OCI-LY7 (cell line): ENCODE measurements at regions not wholly inside any gene's neighbourhood (a gene's known extent, or its start where the extent isn't known, plus 50 kb on each side); places are given as distances from the start of the nearest gene placed in this dataset.

Experiments used
- BruUV-seq: library from RNA; stranded (reverse); fragments of 400-500 nt; replicated peaks from 2 replicates; lab custom pipeline; 2021; lab: Mats Ljungman, UMichigan
- CTCF ChIA-PET: fragments of 300-600 bp; sonication (Branson Sonifier 250); formaldehyde crosslinking; loops from one replicate; lab custom pipeline; 2022; ENCODE audit warnings: antibody characterized with exemption; ENCODE audit not compliant: unreplicated experiment; lab: Charles Lee
- POLR2A ChIA-PET: fragments of 300-600 bp; sonication (Branson Sonifier 250); formaldehyde crosslinking; loops from one replicate; lab custom pipeline; 2022; ENCODE audit warnings: antibody characterized with exemption; lab: Charles Lee
- DNase-seq: peaks from one replicate; pipeline ENCODE4 v3.0.0-alpha.2; 2015; ENCODE audit warnings: low spot score
- H2AFZ ChIP-seq: fragments of 200-600 bp; sonication (generic), shearing (Covaris generic); 2 replicates; pipeline ENCODE4 v1.6.1; 2014; ENCODE audit warnings: mild to moderate bottlenecking, antibody characterized with exemption, low read length, moderate library complexity
- H3K27ac ChIP-seq: fragments of 200-600 bp; sonication (generic); 2 replicates; pipeline ENCODE4 v1.5.1; 2014; ENCODE audit warnings: mixed run types, low read depth, mild to moderate bottlenecking, moderate library complexity, low read length, inconsistent platforms; ENCODE audit not compliant: poor library complexity, severe bottlenecking
- H3K36me3 ChIP-seq: fragments of 200-600 bp; sonication (generic); 2 replicates; pipeline ENCODE4 v1.6.1; 2014; ENCODE audit warnings: mild to moderate bottlenecking, antibody characterized with exemption, low read length, moderate library complexity, mixed read lengths; ENCODE audit not compliant: insufficient read depth
- H3K4me1 ChIP-seq: fragments of 200-600 bp; sonication (generic); 2 replicates; pipeline ENCODE4 v1.5.1; 2014; ENCODE audit warnings: mild to moderate bottlenecking, low read length; ENCODE audit not compliant: insufficient read depth, poor library complexity, severe bottlenecking
- H3K4me2 ChIP-seq: fragments of 200-600 bp; sonication (generic); 2 replicates; pipeline ENCODE4 v1.6.1; 2014; ENCODE audit warnings: mild to moderate bottlenecking, low read length
- H3K4me3 ChIP-seq: fragments of 200-600 bp; sonication (generic); 2 replicates; pipeline ENCODE4 v1.5.1; 2014; ENCODE audit warnings: mild to moderate bottlenecking, low read depth, low read length; ENCODE audit not compliant: poor library complexity, severe bottlenecking
- H3K79me2 ChIP-seq: fragments of 200-600 bp; sonication (generic); 2 replicates; pipeline ENCODE4 v1.6.1; 2016; ENCODE audit warnings: low read depth, mild to moderate bottlenecking, low read length, moderate library complexity, mixed read lengths; ENCODE audit not compliant: insufficient read depth
- H3K9me2 ChIP-seq: fragments of 200-600 bp; sonication (generic); 2 replicates; pipeline ENCODE4 v1.6.1; 2016; ENCODE audit warnings: mild to moderate bottlenecking, low read length, mixed read lengths; ENCODE audit not compliant: insufficient read depth
- H3K9me3 ChIP-seq: fragments of 200-600 bp; sonication (generic); 2 replicates; pipeline ENCODE4 v1.6.1; 2014; ENCODE audit warnings: mild to moderate bottlenecking, mixed run types, low read length, mixed read lengths
- H4K20me1 ChIP-seq: fragments of 200-600 bp; sonication (generic); 2 replicates; pipeline ENCODE4 v1.6.1; 2014; ENCODE audit warnings: mild to moderate bottlenecking, antibody characterized with exemption, low read length, moderate library complexity, mixed read lengths; ENCODE audit not compliant: insufficient read depth
- CTCF ChIP-seq: fragments of 200-600 bp; sonication (generic); conservative IDR thresholded peaks from 2 replicates; pipeline ENCODE4 v1.5.1; 2014; ENCODE audit warnings: mild to moderate bottlenecking, antibody characterized with exemption, low read length, moderate library complexity, mixed read lengths
- EZH2phosphoT487 ChIP-seq: fragments of 200-600 bp; sonication (generic); IDR thresholded peaks from 2 replicates; pipeline ENCODE4 v1.6.1; 2018; ENCODE audit warnings: low read depth, borderline replicate concordance, mild to moderate bottlenecking, mixed run types, antibody characterized with exemption, low read length, moderate library complexity, mixed read lengths
- intact Hi-C: fragments of 100-400 bp; cut with micrococcal nuclease; formaldehyde crosslinking; loops from one replicate; pipeline ENCODE4 v1.10.0; 2022; ENCODE audit not compliant: unreplicated experiment

- Histone ChIP-seq H3K9me3 (no peaks in the 10 kb centered on the region), H4K20me1 (no peaks in the 10 kb centered on the region), H3K4me1 (no peaks in the 10 kb centered on the region), H3K79me2 (no peaks in the 10 kb centered on the region), H3K4me2 (no peak overlapping the region), H3K4me3 (no peak overlapping the region), H3K27ac (no peak overlapping the region), H3K9me2 (no peaks in the 10 kb centered on the region), H2AFZ (no peak overlapping the region), H3K36me3 (no peaks in the 10 kb centered on the region)
- TF ChIP-seq EZH2phosphoT487 = no peak
- no peak for TF ChIP-seq CTCF
- no TSS peak for BruUV-seq
- intact Hi-C loops = no loop called here
- POLR2A ChIA-PET = interaction anchor here (0.5 kb wide), 1 partner anchor 200 kb away, joined by 5 read pairs; no protein-coding TSS in a partner anchor
- no peak for DNase-seq
- CTCF ChIA-PET = no interaction called here
These were observed 102.1 kb upstream of the TENM3 start for GRCh38 chr4:182141061-182141460.

DNA sequence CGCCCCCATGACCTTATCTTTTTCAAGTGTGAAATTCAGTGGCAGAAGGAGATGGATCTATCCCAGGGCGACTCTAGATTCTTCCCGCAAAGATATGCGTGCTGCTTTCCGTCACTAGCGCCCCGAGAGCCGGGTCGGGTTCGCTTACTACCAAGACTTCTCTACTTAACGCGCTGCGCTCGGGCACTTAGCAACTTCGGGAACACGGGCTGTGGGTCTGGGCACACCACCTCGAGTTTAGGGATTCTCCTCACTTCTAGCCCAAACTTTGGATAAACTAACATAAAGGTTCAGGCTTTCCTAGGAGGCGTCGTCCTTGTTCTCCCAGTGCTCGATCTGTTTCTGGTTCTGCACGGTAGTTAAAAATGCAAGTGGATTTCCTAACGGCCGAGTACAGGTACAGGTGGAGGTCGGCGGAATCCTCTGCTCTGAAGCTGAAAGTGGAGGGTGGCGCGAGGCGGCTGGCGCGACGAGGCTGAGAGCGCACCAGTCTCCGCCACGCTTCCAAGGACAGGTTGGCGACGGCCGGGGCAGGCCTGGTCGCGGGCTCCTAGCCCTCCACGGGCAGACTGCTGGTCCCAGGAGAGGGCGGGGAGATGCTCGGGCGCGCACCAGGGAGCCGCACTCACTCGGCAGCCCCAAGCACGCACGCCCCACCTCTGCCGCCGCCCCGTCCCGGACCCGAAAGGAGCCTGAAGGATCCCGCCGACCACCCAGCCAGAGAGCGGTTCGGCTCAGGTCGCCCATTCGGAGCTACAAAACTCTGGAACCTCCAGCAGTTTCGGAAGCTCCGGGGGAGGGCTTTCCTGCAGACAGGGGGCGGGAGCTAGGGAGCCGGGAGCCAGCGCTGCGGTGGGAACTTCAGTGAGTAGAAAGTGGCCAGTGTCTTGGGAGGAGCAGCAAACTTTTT, 100.8 kb upstream of the TENM3 start:
- DNase-seq = no peak
- H3K4me3 ChIP-seq = no peak overlapping the region
- ChIA-PET CTCF (no interaction called here), POLR2A (no interaction called here)
- H3K9me3 ChIP-seq = no peaks in the 10 kb centered on the region
- TF ChIP-seq EZH2phosphoT487 (no peak), CTCF (no peak)
- no peak overlapping the region for H3K27ac ChIP-seq
- H4K20me1 ChIP-seq = no peaks in the 10 kb centered on the region
- H3K9me2 ChIP-seq = no peaks in the 10 kb centered on the region
- H3K4me1 ChIP-seq = no peaks in the 10 kb centered on the region
- no TSS peak for BruUV-seq
- intact Hi-C loops = no loop called here
- H3K4me2 ChIP-seq = no peak overlapping the region
- H3K36me3 ChIP-seq = no peaks in the 10 kb centered on the region
- H3K79me2 ChIP-seq = no peaks in the 10 kb centered on the region
- H2AFZ ChIP-seq = no peak overlapping the region
